Testis (tissue), 2 donors: ENCODE measurements at regions not wholly inside any gene's neighbourhood (a gene's known extent, or its start where the extent isn't known, plus 50 kb on each side); places are given as distances from the start of the nearest gene placed in this dataset.

Experiments used
- CTCF ChIP-seq, 3 experiments: fragments of 450-650 bp in 2 of 3; fragments of 200-600 bp in 1 of 3; sonication (generic) in 1 of 3; IDR thresholded peaks; one replicate each; pipeline ENCODE4 v1.5.1; 2016 to 2019; ENCODE audit warnings: antibody characterized with exemption in 3 of 3, mild to moderate bottlenecking in 2 of 3, moderate library complexity in 1 of 3
- POLR2A ChIP-seq: fragments of 450-650 bp; IDR thresholded peaks from one replicate; pipeline ENCODE4 v1.6.1; 2017; ENCODE audit warnings: antibody characterized with exemption, mild to moderate bottlenecking, moderate library complexity

- TF ChIP-seq CTCF (IDR thresholded peaks at IDR 0.05): no peak
- TF ChIP-seq POLR2A: no peak
Observed at GRCh38 chr10:128512767-128513166, 386.5 kb upstream of the MKI67 start.
